Parathyroid adenoma (tissue), 2 donors: ENCODE measurements at regions not wholly inside any gene's neighbourhood (a gene's known extent, or its start where the extent isn't known, plus 50 kb on each side); places are given as distances from the start of the nearest gene placed in this dataset.

Experiments used
- H2AFZ ChIP-seq: fragments of 300-600 bp; sonication (generic); one replicate; pipeline ENCODE4 v1.7.0; 2017; ENCODE audit warnings: antibody characterized with exemption, mild to moderate bottlenecking
- H3K27ac ChIP-seq: fragments of 300-600 bp; sonication (generic); one replicate; pipeline ENCODE4 v1.7.0; 2017
- H3K27me3 ChIP-seq: fragments of 300-600 bp; sonication (generic); one replicate; pipeline ENCODE4 v1.7.0; 2017; ENCODE audit warnings: low read length; ENCODE audit not compliant: control insufficient read depth, insufficient read depth
- H3K36me3 ChIP-seq: fragments of 300-600 bp; sonication (generic); one replicate; pipeline ENCODE4 v1.7.0; 2017; ENCODE audit warnings: low read length; ENCODE audit not compliant: control insufficient read depth, insufficient read depth
- H3K4me1 ChIP-seq: fragments of 300-600 bp; sonication (generic); one replicate; pipeline ENCODE4 v1.7.0; 2017; ENCODE audit warnings: control low read depth
- H3K4me2 ChIP-seq: fragments of 300-600 bp; sonication (generic); one replicate; pipeline ENCODE4 v1.7.0; 2017; ENCODE audit warnings: low read length
- H3K4me3 ChIP-seq: fragments of 300-600 bp; sonication (generic); one replicate; pipeline ENCODE4 v1.7.0; 2017; ENCODE audit warnings: low read depth, low read length
- H3K79me2 ChIP-seq: fragments of 300-600 bp; sonication (generic); one replicate; pipeline ENCODE4 v1.7.0; 2017; ENCODE audit warnings: control low read depth
- H3K9ac ChIP-seq: fragments of 300-600 bp; sonication (generic); one replicate; pipeline ENCODE4 v1.7.0; 2017; ENCODE audit warnings: mild to moderate bottlenecking
- H3K9me3 ChIP-seq: fragments of 300-600 bp; sonication (generic); one replicate; pipeline ENCODE4 v1.7.0; 2017; ENCODE audit warnings: low read length; ENCODE audit not compliant: control insufficient read depth
- CTCF ChIP-seq: fragments of 300-600 bp; sonication (generic); IDR thresholded peaks from one replicate; pipeline ENCODE4 v1.7.0; 2017; ENCODE audit warnings: antibody characterized with exemption, mild to moderate bottlenecking
- donor health status: primary hyperparathyroidism.

DNA sequence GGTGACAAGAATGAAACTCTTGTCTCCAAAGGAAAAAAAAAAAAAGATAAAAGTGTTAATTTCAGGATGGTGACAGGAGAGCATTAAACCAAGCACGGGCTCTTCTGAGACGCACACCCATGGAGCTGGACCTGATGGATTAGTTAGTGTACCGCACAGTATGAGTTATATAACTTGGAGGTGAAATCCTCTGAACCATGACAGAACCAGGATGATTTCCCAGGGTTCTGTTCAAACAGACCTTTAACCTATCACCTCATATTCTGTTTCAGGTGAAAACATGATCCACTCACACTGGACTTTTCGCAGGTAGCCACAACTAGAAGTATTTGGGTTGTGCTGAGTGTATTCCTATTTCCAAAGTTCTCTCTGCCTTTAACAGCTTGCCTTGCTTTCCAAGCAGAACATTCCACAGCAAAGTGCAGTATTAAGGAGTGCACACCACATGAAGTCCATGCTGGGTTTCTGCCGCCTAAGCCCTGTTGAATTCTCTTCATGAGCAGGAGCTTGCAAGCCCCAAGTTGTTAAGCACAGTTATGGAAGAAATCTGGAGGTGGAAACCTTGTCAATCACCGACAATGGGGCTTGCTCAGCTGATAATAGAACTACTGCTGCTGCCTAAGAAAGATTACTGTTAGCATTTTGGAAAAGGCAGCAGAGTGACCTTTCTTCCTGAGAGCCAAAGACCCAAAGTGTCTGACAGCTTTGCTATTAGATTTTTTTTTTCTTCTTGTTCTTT lies 461.7 kb downstream of the TLE1 start:
- Histone ChIP-seq H3K79me2 (no peaks in the 10 kb centered on the region), H3K27ac (no peak overlapping the region), H3K4me3 (no peak overlapping the region), H3K9ac (no peak overlapping the region), H3K36me3 (no peaks in the 10 kb centered on the region), H3K4me1 (no peaks in the 10 kb centered on the region), H2AFZ (no peak overlapping the region), H3K27me3 (no peaks in the 10 kb centered on the region), H3K4me2 (no peak overlapping the region), H3K9me3 (no peaks in the 10 kb centered on the region)
- no peak for TF ChIP-seq CTCF

DNA sequence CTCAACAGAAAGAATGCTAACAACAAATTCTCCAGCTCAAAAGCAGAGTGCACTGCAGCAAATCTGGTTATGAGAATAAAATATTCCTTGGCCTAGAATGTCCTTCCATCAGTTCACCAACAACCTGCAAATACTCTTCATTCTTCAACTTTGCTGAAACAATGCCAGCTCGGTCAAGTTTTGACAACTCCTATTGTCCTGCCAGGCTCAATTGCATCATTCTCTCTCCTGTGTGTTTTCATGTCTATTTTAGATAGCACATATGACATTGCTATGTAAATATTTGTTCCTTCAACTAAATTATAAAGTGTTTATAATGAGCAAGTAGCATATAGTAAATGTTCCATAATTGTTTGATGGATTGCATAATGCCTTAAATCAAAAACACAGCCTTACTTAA lies 463.8 kb downstream of the TLE1 start:
- Histone ChIP-seq H3K79me2 (no peaks in the 10 kb centered on the region), H3K27ac (no peak overlapping the region), H3K4me2 (no peak overlapping the region), H3K9ac (no peak overlapping the region), H3K36me3 (no peaks in the 10 kb centered on the region), H3K9me3 (no peaks in the 10 kb centered on the region), H3K4me3 (no peak overlapping the region), H3K27me3 (no peaks in the 10 kb centered on the region), H2AFZ (no peak overlapping the region), H3K4me1 (no peaks in the 10 kb centered on the region)
- no peak for TF ChIP-seq CTCF

DNA sequence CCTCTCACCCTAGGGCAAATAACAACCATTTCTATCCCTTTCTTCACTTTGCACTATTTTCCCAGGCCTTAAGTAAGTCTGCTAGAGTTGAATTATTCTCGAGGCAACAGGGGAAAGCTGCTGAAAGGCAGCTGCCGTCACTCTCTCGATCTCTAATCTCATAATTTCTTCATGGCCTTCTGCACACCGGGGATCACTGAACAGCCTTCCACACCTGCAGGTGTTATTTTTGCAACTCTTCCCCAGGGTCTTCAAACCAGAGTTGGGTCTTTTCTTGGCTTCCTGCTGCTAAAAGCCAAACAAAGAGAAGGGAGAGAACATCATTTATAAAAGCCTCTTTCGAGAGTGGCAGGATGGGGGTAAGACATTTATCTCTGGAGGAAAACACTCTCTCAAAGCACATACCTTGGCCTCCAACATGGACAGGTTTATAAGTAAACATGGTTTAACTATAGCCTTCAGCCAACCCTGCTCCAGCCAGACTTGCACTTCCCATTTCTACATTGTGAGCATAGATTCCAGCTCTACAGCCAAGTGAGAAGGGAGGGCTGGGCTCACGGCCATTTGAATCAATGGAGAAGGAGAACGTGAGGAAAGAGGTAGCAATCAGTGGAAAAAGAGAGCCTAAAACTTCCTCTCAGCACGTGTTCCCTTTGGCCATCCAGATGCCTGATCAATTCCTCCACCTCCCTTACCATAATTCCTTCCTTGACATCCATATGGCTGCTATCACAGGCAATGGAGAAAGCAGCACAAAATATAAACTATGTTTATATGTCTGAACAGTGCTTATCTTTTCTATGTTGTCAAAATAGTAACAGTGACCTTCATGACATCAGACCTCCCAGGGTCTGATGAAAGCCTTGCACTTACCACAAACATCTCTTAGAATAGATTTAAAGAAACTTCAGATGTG lies 464.9 kb downstream of the TLE1 start:
- Histone ChIP-seq H3K27ac (no peak overlapping the region), H3K9me3 (no peaks in the 10 kb centered on the region), H3K4me1 (no peaks in the 10 kb centered on the region), H3K4me2 (no peak overlapping the region), H3K79me2 (no peaks in the 10 kb centered on the region), H3K9ac (no peak overlapping the region), H3K27me3 (no peaks in the 10 kb centered on the region), H3K36me3 (no peaks in the 10 kb centered on the region), H3K4me3 (no peak overlapping the region), H2AFZ (no peak overlapping the region)
- no peak for TF ChIP-seq CTCF

GRCh38 chr9:81214975-81215374 lies 474.4 kb downstream of the TLE1 start:
- no peak overlapping the region for H2AFZ ChIP-seq
- no peaks in the 10 kb centered on the region for H3K79me2 ChIP-seq
- H3K9ac ChIP-seq, result no peak overlapping the region
- no peak overlapping the region for H3K4me3 ChIP-seq
- no peaks in the 10 kb centered on the region for H3K9me3 ChIP-seq
- H3K27ac ChIP-seq, result no peak overlapping the region
- TF ChIP-seq CTCF, result no peak
- H3K4me2 ChIP-seq, result no peak overlapping the region
- no peaks in the 10 kb centered on the region for H3K27me3 ChIP-seq
- no peaks in the 10 kb centered on the region for H3K4me1 ChIP-seq
- no peaks in the 10 kb centered on the region for H3K36me3 ChIP-seq
